ENCODE measurements at regions not wholly inside any gene's neighbourhood (a gene's known extent, or its start where the extent isn't known, plus 50 kb on each side); places are given as distances from the start of the nearest gene placed in this dataset.

DNA sequence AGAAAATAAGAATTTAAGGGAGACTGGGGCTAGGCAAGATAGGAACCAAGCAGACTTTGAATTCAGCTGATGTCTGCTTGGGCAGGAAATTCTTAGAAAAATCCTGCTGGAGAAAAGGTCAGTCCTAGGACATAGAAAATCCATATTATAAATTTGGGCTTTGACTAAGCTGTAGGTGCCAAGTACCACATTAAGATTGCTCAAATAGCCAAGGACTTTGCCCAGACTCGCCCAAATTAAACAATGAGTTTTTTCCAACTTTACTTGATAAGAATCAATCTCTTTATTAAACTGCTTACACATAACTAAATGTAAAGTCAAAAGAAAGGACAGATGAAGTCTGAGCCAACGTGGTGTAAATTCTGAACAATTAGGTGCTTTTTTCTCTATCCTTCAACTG, 95.4 kb downstream of the FUNDC1 start:
- TF ChIP-seq, protein P1, sequence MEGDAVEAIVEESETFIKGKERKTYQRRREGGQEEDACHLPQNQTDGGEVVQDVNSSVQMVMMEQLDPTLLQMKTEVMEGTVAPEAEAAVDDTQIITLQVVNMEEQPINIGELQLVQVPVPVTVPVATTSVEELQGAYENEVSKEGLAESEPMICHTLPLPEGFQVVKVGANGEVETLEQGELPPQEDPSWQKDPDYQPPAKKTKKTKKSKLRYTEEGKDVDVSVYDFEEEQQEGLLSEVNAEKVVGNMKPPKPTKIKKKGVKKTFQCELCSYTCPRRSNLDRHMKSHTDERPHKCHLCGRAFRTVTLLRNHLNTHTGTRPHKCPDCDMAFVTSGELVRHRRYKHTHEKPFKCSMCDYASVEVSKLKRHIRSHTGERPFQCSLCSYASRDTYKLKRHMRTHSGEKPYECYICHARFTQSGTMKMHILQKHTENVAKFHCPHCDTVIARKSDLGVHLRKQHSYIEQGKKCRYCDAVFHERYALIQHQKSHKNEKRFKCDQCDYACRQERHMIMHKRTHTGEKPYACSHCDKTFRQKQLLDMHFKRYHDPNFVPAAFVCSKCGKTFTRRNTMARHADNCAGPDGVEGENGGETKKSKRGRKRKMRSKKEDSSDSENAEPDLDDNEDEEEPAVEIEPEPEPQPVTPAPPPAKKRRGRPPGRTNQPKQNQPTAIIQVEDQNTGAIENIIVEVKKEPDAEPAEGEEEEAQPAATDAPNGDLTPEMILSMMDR (IDR thresholded peaks at IDR 0.05) = no peak
- TF ChIP-seq, protein P2, sequence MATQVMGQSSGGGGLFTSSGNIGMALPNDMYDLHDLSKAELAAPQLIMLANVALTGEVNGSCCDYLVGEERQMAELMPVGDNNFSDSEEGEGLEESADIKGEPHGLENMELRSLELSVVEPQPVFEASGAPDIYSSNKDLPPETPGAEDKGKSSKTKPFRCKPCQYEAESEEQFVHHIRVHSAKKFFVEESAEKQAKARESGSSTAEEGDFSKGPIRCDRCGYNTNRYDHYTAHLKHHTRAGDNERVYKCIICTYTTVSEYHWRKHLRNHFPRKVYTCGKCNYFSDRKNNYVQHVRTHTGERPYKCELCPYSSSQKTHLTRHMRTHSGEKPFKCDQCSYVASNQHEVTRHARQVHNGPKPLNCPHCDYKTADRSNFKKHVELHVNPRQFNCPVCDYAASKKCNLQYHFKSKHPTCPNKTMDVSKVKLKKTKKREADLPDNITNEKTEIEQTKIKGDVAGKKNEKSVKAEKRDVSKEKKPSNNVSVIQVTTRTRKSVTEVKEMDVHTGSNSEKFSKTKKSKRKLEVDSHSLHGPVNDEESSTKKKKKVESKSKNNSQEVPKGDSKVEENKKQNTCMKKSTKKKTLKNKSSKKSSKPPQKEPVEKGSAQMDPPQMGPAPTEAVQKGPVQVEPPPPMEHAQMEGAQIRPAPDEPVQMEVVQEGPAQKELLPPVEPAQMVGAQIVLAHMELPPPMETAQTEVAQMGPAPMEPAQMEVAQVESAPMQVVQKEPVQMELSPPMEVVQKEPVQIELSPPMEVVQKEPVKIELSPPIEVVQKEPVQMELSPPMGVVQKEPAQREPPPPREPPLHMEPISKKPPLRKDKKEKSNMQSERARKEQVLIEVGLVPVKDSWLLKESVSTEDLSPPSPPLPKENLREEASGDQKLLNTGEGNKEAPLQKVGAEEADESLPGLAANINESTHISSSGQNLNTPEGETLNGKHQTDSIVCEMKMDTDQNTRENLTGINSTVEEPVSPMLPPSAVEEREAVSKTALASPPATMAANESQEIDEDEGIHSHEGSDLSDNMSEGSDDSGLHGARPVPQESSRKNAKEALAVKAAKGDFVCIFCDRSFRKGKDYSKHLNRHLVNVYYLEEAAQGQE (IDR thresholded peaks at IDR 0.05; ENCODE audit: insufficient read depth in 1 of 2, low read depth in 2 of 2, low read length in 1 of 2) = no peak
- TF ChIP-seq TCF7L2 (IDR thresholded peaks at IDR 0.05; ENCODE audit: low read depth, low read length) (no peak), POLR2AphosphoS5 (IDR thresholded peaks at IDR 0.05; ENCODE audit: low read depth, low read length) (no peak), SIN3A (IDR thresholded peaks at IDR 0.05; ENCODE audit: borderline replicate concordance, insufficient read depth, low read depth, low read length) (no peak)

All from Panc1 (cell line).